LHCN-M2 (cell line): ENCODE measurements at regions not wholly inside any gene's neighbourhood (a gene's known extent, or its start where the extent isn't known, plus 50 kb on each side); places are given as distances from the start of the nearest gene placed in this dataset.
A peak's percentile ranks its signal among the peaks of the same experiment; 100 is the strongest.

ENCODE experiments used
- DNase-seq: peaks from one replicate; pipeline ENCODE4 v3.0.0-alpha.2; 2012; ENCODE audit warnings: low read depth

DNA sequence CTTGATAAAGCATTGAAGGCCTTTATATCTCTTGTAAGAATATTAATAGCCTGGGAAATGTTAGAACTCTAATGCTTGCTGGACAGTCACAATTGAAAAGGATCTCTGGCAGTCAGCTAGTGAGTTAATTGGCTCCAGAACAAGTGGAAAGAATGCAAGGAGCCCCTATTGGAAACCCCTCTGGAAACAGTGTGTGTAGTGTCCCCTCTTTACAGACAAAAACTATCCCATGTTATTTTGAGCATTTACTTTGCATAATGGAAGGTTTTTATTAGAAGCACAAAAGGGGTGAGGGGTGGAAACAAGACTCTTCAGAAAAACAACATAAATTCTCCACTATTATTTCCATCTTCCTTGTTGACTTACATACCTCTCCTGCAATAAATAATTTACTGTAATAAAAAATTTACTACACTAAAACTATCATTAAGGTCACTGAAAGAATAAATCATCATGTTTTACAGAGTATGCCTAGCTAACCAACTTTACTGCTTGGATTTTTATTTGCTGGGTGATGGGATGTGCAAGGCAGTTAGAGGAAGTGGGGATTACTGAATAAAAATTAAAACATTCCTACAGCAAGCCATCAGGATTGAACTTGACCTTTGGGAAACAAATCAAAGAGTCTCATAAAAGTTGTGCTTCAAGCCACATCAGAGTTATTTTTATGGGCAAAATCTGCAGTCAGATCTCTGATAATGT, 610.4 kb downstream of the TBC1D4 start:
- DNase-seq, result peak; percentile 48

DNA sequence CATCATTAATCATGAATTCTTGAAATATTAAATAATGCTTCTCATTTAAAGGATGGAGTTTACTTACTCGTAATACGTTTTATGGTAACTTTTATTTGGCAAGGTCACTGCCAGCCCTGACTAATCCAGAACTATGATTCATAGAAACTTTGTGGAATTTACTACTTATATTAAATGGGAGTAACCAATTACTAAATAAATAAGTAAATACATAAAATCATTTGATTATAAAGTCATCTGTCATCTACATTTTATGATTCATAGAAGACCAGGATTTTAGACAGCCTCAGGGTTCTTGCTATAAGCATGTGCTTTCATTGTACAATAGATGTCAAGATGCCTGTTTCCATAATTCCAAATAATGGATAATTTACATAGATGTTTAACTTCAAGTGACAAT, 611.1 kb downstream of the TBC1D4 start:
- DNase-seq, result peak; percentile 35

GRCh38 chr13:74869846-74870245, 612.1 kb downstream of the TBC1D4 start:
- peak; percentile 40 for DNase-seq

- peak; percentile 12 for DNase-seq
Observed at GRCh38 chr13:74868049-74868448, 613.9 kb downstream of the TBC1D4 start.

GRCh38 chr13:74867460-74867859, 614.5 kb downstream of the TBC1D4 start:
- peak; percentile 74 for DNase-seq

- peak; percentile 20 for DNase-seq
Observed at GRCh38 chr13:74866101-74866500, 615.9 kb downstream of the TBC1D4 start.

GRCh38 chr13:74865656-74866055, 616.3 kb downstream of the TBC1D4 start:
- no peak for DNase-seq

GRCh38 chr13:74860789-74861188, 621.2 kb downstream of the TBC1D4 start:
- no peak for DNase-seq

- DNase-seq, result no peak
Observed at GRCh38 chr13:74850893-74851292, 631.1 kb downstream of the TBC1D4 start.

- no peak for DNase-seq
Observed at GRCh38 chr13:74847966-74848365, 634.0 kb downstream of the TBC1D4 start.

DNA sequence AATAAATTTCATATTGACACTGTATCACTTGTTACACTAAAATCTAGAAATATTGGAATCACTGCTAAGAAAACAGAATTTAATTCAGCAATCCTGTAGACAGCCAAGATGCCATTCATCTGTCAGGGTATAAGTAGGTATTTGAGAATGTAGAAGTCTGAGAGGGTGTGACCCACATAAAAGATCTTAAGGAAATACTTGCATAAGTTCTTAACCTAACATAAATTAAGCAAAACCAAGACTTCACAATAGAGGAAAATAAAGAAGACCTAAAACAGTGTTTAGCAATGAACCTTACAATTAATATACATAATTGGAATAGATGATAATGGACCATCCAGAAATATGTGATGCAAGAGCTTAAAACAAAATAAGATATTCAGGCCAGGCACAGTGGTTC, 636.2 kb downstream of the TBC1D4 start:
- DNase-seq, result no peak

DNA sequence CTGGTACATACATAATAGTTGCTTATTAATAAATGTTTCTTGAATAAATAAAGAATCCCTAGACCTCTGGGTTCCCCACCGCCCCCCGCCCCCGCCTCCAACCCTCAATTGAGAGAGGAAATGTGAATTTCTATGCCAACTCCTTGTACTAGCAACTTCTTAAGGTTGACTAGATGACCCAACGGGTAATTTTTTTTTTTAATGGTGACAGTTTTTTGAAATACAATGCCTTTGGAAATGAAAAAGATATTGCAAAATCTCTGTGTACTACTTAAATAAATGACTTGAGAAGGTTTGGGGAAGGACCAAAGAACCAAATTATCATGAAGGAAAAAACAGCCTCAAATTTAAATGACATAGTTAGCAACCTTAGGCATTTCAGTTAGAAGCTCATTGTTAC, 640.3 kb downstream of the TBC1D4 start:
- DNase-seq, result no peak

- DNase-seq, result no peak
Observed at GRCh38 chr13:74841123-74841522, 640.8 kb downstream of the TBC1D4 start.

DNA sequence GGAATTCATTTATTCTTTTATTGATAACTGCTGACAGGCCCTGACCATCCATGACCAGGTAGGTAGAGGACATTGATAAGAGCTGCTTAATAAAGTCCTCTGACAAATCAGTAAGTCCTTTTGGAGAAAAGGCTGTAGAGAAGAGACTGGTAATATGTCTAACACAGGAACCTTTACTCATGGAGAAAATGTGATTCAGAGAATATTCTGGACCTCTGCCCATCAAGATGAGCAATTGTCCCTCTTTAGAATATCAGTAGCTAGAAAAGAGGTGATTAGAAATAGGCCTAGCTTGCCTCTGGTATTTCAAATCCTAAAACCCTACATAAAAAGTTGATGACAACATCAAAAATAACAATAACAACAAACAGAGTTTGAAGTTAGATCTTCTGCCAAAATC, 642.3 kb downstream of the TBC1D4 start:
- DNase-seq, result peak; percentile 43

GRCh38 chr13:74838096-74838495, 643.9 kb downstream of the TBC1D4 start:
- no peak for DNase-seq

GRCh38 chr13:74836628-74837027, 645.3 kb downstream of the TBC1D4 start:
- no peak for DNase-seq

- no peak for DNase-seq
Observed at GRCh38 chr13:74835579-74835978, 646.4 kb downstream of the TBC1D4 start.

GRCh38 chr13:74825938-74826246, 656.1 kb downstream of the TBC1D4 start:
- no peak for DNase-seq

GRCh38 chr13:74825152-74825937, 656.6 kb downstream of the TBC1D4 start:
- peak; percentile 95 for DNase-seq

- no peak for DNase-seq
Observed at GRCh38 chr13:74820809-74821208, 661.2 kb downstream of the TBC1D4 start.

DNA sequence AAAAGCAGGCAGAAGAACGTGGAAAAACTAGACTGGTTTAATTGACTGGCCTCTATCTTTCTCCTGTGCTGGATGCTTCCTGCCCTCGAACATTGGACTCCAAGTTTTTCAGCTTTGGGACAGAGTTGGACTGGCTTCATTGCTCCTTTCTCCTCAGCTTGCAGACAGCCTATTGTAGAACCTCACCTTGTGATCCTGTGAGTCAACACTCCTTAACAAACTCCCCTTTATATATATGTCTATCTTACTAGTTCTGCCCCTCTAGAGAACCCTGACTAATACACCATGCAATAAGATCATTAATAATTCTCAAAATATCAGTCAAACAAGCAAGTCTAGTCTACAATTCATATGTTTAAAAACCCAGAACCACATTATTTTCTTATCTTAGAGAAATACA, 662.4 kb downstream of the TBC1D4 start:
- DNase-seq, result no peak

- DNase-seq, result no peak
Observed at GRCh38 chr13:74816737-74817136, 665.2 kb downstream of the TBC1D4 start.

- peak; percentile 7 for DNase-seq
Observed at GRCh38 chr13:74796157-74796556, 662.0 kb upstream of the KLF12 start.
